HepG2 (cell line): ENCODE measurements at regions not wholly inside any gene's neighbourhood (a gene's known extent, or its start where the extent isn't known, plus 50 kb on each side); places are given as distances from the start of the nearest gene placed in this dataset.

ENCODE experiments used
- ATAC-seq: fragments of 200-7000 bp; cut with Tn5 transposase; 3 replicates; pipeline ENCODE4 v1.9.1; 2020; ENCODE audit warnings: mild to moderate bottlenecking, moderate library complexity
- BruUV-seq: library from RNA; stranded (reverse); fragments of 400-500 nt; replicated peaks from 2 replicates; lab custom pipeline; 2021; lab: Mats Ljungman, UMichigan
- CTCF ChIA-PET: fragments of 300-600 bp; formaldehyde crosslinking; extraction: SDS; loops from one replicate; lab custom pipeline; 2021; ENCODE audit warnings: low total read pairs, inconsistent platforms, low intra/inter-chr PET ratio; lab: Yijun Ruan, JAX
- POLR2A ChIA-PET: fragments of 350-600 bp; sonication (Branson Sonifier 250); formaldehyde crosslinking; loops from one replicate; lab custom pipeline; 2020; ENCODE audit warnings: antibody characterized with exemption, inconsistent platforms; lab: Yijun Ruan, JAX
- DNase-seq: peaks from one replicate; pipeline ENCODE4 v3.0.0-alpha.2; 2015; ENCODE audit warnings: low spot score
- FAIRE-seq: peaks from 3 replicates; lab custom pipeline; 2011; peaks lifted over from hg19 to GRCh38; lab: Jason Lieb, UNC
- H2AFZ ChIP-seq: one replicate; pipeline ENCODE4 v1.6.1; 2011; ENCODE audit warnings: low read length, inconsistent platforms
- H3K27ac ChIP-seq: fragments of 300-600 bp; 3 replicates; pipeline ENCODE4 v1.8.0; 2011; ENCODE audit warnings: mixed run types, mild to moderate bottlenecking, mixed read lengths, low read length, inconsistent platforms; ENCODE audit not compliant: insufficient read depth; ENCODE audit errors: extremely low read length
- H3K27me3 ChIP-seq, 2 experiments: fragments of 200-600 bp in 1 of 2; 2 replicates in 1 of 2; 3 replicates in 1 of 2; pipeline versions ENCODE4 v1.6.0 to v1.8.0; 2011; ENCODE audit warnings: low read length in 2 of 2, mild to moderate bottlenecking in 2 of 2, moderate library complexity in 2 of 2, inconsistent platforms in 1 of 2; ENCODE audit not compliant: insufficient read depth in 2 of 2, control insufficient read depth in 1 of 2
- H3K36me3 ChIP-seq, 2 experiments: fragments of 200-600 bp in 1 of 2; replicated peaks in 1 of 2; 2 replicates in 1 of 2; 3 replicates in 1 of 2; pipeline versions ENCODE4 v1.5.1 to v1.8.0; 2011; ENCODE audit warnings: low read length in 2 of 2, inconsistent platforms in 1 of 2; ENCODE audit not compliant: insufficient read depth in 2 of 2, control insufficient read depth in 1 of 2
- H3K4me1 ChIP-seq: 2 replicates; pipeline ENCODE4 v1.5.1; 2012; ENCODE audit warnings: low read length, inconsistent platforms; ENCODE audit not compliant: insufficient read depth
- H3K4me2 ChIP-seq: 2 replicates; pipeline ENCODE4 v1.6.0; 2011; ENCODE audit warnings: low read depth, low read length, inconsistent platforms
- H3K4me3 ChIP-seq, 3 experiments: fragments of 200-600 bp in 1 of 3; sonication (generic), shearing (Covaris generic) in 1 of 3; replicated peaks in 1 of 3; 2 replicates each; pipeline ENCODE4 v1.5.1; 2011 to 2016; ENCODE audit warnings: low read length in 3 of 3, inconsistent platforms in 2 of 3, low read depth in 2 of 3, mild to moderate bottlenecking in 2 of 3, control low read depth in 1 of 3, mixed read lengths in 1 of 3; ENCODE audit not compliant: insufficient read depth in 1 of 3
- H3K79me2 ChIP-seq: one replicate; pipeline ENCODE4 v1.6.1; 2011; ENCODE audit warnings: low read length, inconsistent platforms; ENCODE audit not compliant: insufficient read depth
- H3K9ac ChIP-seq: 2 replicates; pipeline ENCODE4 v1.6.0; 2011; ENCODE audit warnings: mild to moderate bottlenecking, low read depth, low read length, inconsistent platforms; ENCODE audit not compliant: insufficient read depth
- H3K9me3 ChIP-seq: 2 replicates; pipeline ENCODE4 v1.5.1; 2012; ENCODE audit warnings: mild to moderate bottlenecking, low read length
- H4K20me1 ChIP-seq: 2 replicates; pipeline ENCODE4 v1.6.0; 2011; ENCODE audit warnings: inconsistent platforms, mild to moderate bottlenecking, low read length, moderate library complexity; ENCODE audit not compliant: insufficient read depth
- ATF5 ChIP-seq: sonication (generic); formaldehyde crosslinking; IDR thresholded peaks from 2 replicates; pipeline ENCODE4 v1.4.0; 2020; ENCODE audit warnings: mild to moderate bottlenecking, low read depth, missing genetic modification reagents
- ELF3 ChIP-seq: IDR thresholded peaks from 2 replicates; pipeline ENCODE4 v1.6.1; 2016; ENCODE audit warnings: missing genetic modification reagents, missing compliant biosample characterization
- FOSL2 ChIP-seq: sonication (generic); formaldehyde crosslinking; IDR thresholded peaks from 2 replicates; pipeline ENCODE4 v1.4.0; 2020; ENCODE audit warnings: missing genetic modification reagents
- IKZF1 ChIP-seq: fragments of 450-650 bp; IDR thresholded peaks from 2 replicates; pipeline ENCODE4 v1.7.1; 2016
- JUND ChIP-seq: sonication (generic); formaldehyde crosslinking; IDR thresholded peaks from 2 replicates; pipeline ENCODE4 v1.8.0; 2022; ENCODE audit warnings: mild to moderate bottlenecking, missing genetic modification reagents
- MEIS2 ChIP-seq: sonication (generic); formaldehyde crosslinking; IDR thresholded peaks from 2 replicates; pipeline ENCODE4 v1.9.0; 2021; ENCODE audit warnings: mild to moderate bottlenecking, missing genetic modification reagents
- NFRKB ChIP-seq: fragments of 450-650 bp; IDR thresholded peaks from 2 replicates; pipeline ENCODE4 v1.6.1; 2017
- REPIN1 ChIP-seq: sonication (generic); formaldehyde crosslinking; IDR thresholded peaks from 2 replicates; pipeline ENCODE4 v1.8.0; 2022; ENCODE audit warnings: missing genetic modification reagents, low read depth, mild to moderate bottlenecking, borderline replicate concordance
- RXRA ChIP-seq: sonication (generic); formaldehyde crosslinking; IDR thresholded peaks from 2 replicates; pipeline ENCODE4 v1.5.1; 2020; ENCODE audit warnings: missing genetic modification reagents
- SMYD3 ChIP-seq: sonication (generic); formaldehyde crosslinking; IDR thresholded peaks from 2 replicates; pipeline ENCODE4 v1.8.1; 2023; ENCODE audit warnings: mild to moderate bottlenecking, missing genetic modification reagents
- SP1 ChIP-seq, 2 experiments: fragments of 450-650 bp in 1 of 2; sonication (generic) in 1 of 2; formaldehyde crosslinking in 1 of 2; IDR thresholded peaks; 2 replicates each; pipeline versions ENCODE4 v1.4.0 to v1.6.1; 2016 to 2020; ENCODE audit warnings: missing genetic modification reagents in 1 of 2
- YY1 ChIP-seq: IDR thresholded peaks from 2 replicates; pipeline ENCODE4 v1.6.1; 2011; ENCODE audit warnings: low read length, low read depth, moderate library complexity, mild to moderate bottlenecking; ENCODE audit not compliant: insufficient read depth, insufficient replicate concordance
- ZBTB21 ChIP-seq: sonication (generic); formaldehyde crosslinking; IDR thresholded peaks from 2 replicates; pipeline ENCODE4 v1.4.0; 2020; ENCODE audit warnings: missing genetic modification reagents
- ZNF547 ChIP-seq: sonication (generic); formaldehyde crosslinking; IDR thresholded peaks from 2 replicates; pipeline ENCODE4 v1.5.1; 2020; ENCODE audit warnings: mild to moderate bottlenecking, missing genetic modification reagents
- ZNF850 ChIP-seq: sonication (generic); formaldehyde crosslinking; conservative IDR thresholded peaks from 2 replicates; pipeline ENCODE4 v1.9.0; 2021; ENCODE audit warnings: mild to moderate bottlenecking, missing genetic modification reagents
- WGBS: methylation state at CpG from one replicate; pipeline ENCODE4 v1.1.6; 2017; ENCODE audit warnings: low lambda C conversion rate; 5-methylcytosine and 5-hydroxymethylcytosine counted together
- in situ Hi-C: cut with HindIII; loops from 2 replicates; pipeline ENCODE4 v1.10.0; 2017; ENCODE audit warnings: low pct_unique_long_range_greater_than_20kb; ENCODE audit not compliant: extremely low pct_ligation_motif_present
- intact Hi-C: fragments of 100-400 bp; cut with micrococcal nuclease; formaldehyde crosslinking; loops from one replicate; pipeline ENCODE4 v1.10.0; 2022; ENCODE audit not compliant: unreplicated experiment
- TF ChIP-seq, protein P1 (sequence below): sonication (generic); formaldehyde crosslinking; IDR thresholded peaks from 2 replicates; pipeline ENCODE4 v1.8.0; 2023; ENCODE audit warnings: mild to moderate bottlenecking, missing genetic modification reagents
- TF ChIP-seq, protein P2 (sequence below): IDR thresholded peaks from 2 replicates; pipeline ENCODE4 v1.6.1; 2016

GRCh38 chr14:52155651-52156213 is 86.9 kb upstream of the NID2 start:
- no peak overlapping the region for H3K27ac ChIP-seq
- no peaks in the 10 kb centered on the region for H3K79me2 ChIP-seq
- no peak overlapping the region for H3K9ac ChIP-seq
- in situ Hi-C loops = no loop called here
- no peaks in the 10 kb centered on the region for H3K4me1 ChIP-seq
- no peak for ATAC-seq
- H2AFZ ChIP-seq = no peak overlapping the region
- intact Hi-C loops = no loop called here
- DNase-seq = no peak
- BruUV-seq = no TSS peak
- TF ChIP-seq, protein P1, sequence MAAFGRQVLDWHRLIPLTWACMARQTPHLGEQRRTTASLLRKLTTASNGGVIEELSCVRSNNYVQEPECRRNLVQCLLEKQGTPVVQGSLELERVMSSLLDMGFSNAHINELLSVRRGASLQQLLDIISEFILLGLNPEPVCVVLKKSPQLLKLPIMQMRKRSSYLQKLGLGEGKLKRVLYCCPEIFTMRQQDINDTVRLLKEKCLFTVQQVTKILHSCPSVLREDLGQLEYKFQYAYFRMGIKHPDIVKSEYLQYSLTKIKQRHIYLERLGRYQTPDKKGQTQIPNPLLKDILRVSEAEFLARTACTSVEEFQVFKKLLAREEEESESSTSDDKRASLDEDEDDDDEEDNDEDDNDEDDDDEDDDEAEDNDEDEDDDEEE (CRISPR knock-in tag) = no peak
- TF ChIP-seq YY1 (no peak), NFRKB (no peak), ZBTB21 (CRISPR knock-in tag) (no peak)
- no peak for FAIRE-seq
- 52% methylated on average over 14 of the region's 24 CpGs for WGBS
- no peaks in the 10 kb centered on the region; a peak in 1 of 5 replicates for H3K27me3 ChIP-seq
- no peak overlapping the region for H3K4me3 ChIP-seq
- CTCF ChIA-PET = no interaction called here
- no peaks in the 10 kb centered on the region for H4K20me1 ChIP-seq
- no peaks in the 10 kb centered on the region for H3K9me3 ChIP-seq
- H3K36me3 ChIP-seq = no peaks in the 10 kb centered on the region
- H3K4me2 ChIP-seq = no peak overlapping the region
- POLR2A ChIA-PET = no interaction called here

DNA sequence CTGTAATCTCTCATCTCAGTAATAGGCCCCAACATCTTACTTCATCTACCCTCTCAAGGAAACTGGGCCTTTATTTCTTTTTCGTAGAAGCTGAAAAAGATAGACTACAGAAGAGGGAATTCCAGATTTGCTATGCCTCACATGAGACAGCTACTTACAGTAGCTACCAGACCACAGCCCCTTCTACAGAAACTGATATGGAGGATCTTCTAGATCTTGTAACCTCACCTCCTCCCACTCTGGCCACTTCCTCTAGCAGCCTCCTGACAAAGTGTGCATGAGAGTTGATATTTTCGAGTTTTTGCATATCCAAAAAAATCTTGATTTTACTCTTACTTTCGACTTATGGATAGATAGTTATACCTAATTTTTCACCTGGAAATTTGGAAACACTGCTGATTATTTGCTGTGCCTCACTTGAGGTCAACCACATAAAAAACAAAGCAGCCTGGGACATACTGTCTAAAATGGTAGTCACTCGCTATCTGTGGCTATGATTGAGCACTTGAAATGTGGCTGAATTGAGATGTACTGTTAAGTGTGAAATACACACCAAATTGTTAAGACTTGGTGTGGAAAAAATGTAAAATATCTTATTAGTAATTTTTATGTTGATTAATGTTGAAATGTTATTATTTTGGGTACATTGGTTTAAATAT is 86.3 kb upstream of the NID2 start:
- POLR2A ChIA-PET = no interaction called here
- no peak for FAIRE-seq
- Histone ChIP-seq H3K27me3 (no peaks in the 10 kb centered on the region; a peak in 1 of 5 replicates), H3K27ac (no peak overlapping the region), H3K4me2 (no peak overlapping the region), H3K4me1 (no peaks in the 10 kb centered on the region), H3K79me2 (no peaks in the 10 kb centered on the region), H3K9me3 (no peaks in the 10 kb centered on the region), H2AFZ (no peak overlapping the region), H3K36me3 (no peaks in the 10 kb centered on the region), H4K20me1 (no peaks in the 10 kb centered on the region), H3K9ac (no peak overlapping the region), H3K4me3 (no peak overlapping the region)
- in situ Hi-C loops = no loop called here
- no TSS peak for BruUV-seq
- no peak for ATAC-seq
- 2% methylated on average over 4 of the region's 4 CpGs for WGBS
- DNase-seq = no peak
- CTCF ChIA-PET = no interaction called here
- TF ChIP-seq, protein P2, sequence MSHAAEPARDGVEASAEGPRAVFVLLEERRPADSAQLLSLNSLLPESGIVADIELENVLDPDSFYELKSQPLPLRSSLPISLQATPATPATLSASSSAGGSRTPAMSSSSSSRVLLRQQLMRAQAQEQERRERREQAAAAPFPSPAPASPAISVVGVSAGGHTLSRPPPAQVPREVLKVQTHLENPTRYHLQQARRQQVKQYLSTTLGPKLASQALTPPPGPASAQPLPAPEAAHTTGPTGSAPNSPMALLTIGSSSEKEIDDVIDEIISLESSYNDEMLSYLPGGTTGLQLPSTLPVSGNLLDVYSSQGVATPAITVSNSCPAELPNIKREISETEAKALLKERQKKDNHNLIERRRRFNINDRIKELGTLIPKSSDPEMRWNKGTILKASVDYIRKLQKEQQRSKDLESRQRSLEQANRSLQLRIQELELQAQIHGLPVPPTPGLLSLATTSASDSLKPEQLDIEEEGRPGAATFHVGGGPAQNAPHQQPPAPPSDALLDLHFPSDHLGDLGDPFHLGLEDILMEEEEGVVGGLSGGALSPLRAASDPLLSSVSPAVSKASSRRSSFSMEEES (CRISPR knock-in tag) = no peak
- no peak for TF ChIP-seq ATF5 (CRISPR knock-in tag)
- TF ChIP-seq FOSL2 (CRISPR knock-in tag) = no peak
- no peak for TF ChIP-seq SP1 (IDR thresholded peaks at IDR 0.05)
- no peak for TF ChIP-seq SP1 (CRISPR knock-in tag; IDR thresholded peaks at IDR 0.05)
- TF ChIP-seq IKZF1 = no peak
- no peak for TF ChIP-seq JUND (CRISPR knock-in tag)
- no peak for TF ChIP-seq RXRA
- no peak for TF ChIP-seq ZNF547 (CRISPR knock-in tag)
- TF ChIP-seq ZNF850 = no peak
- no peak for TF ChIP-seq SMYD3 (CRISPR knock-in tag)
- TF ChIP-seq REPIN1 (CRISPR knock-in tag) = no peak
- no peak for TF ChIP-seq ELF3 (CRISPR knock-in tag)
- no peak for TF ChIP-seq MEIS2 (CRISPR knock-in tag)
- intact Hi-C loops = no loop called here
